HepG2 (cell line): ENCODE measurements at regions not wholly inside any gene's neighbourhood (a gene's known extent, or its start where the extent isn't known, plus 50 kb on each side); places are given as distances from the start of the nearest gene placed in this dataset.

Experiments used
- ATAC-seq: fragments of 200-7000 bp; cut with Tn5 transposase; 3 replicates; pipeline ENCODE4 v1.9.1; 2020; ENCODE audit warnings: mild to moderate bottlenecking, moderate library complexity
- BruUV-seq: library from RNA; stranded (reverse); fragments of 400-500 nt; replicated peaks from 2 replicates; lab custom pipeline; 2021; lab: Mats Ljungman, UMichigan
- CTCF ChIA-PET: fragments of 300-600 bp; formaldehyde crosslinking; extraction: SDS; loops from one replicate; lab custom pipeline; 2021; ENCODE audit warnings: low total read pairs, inconsistent platforms, low intra/inter-chr PET ratio; lab: Yijun Ruan, JAX
- POLR2A ChIA-PET: fragments of 350-600 bp; sonication (Branson Sonifier 250); formaldehyde crosslinking; loops from one replicate; lab custom pipeline; 2020; ENCODE audit warnings: antibody characterized with exemption, inconsistent platforms; lab: Yijun Ruan, JAX
- DNase-seq: peaks from one replicate; pipeline ENCODE4 v3.0.0-alpha.2; 2015; ENCODE audit warnings: low spot score
- FAIRE-seq: peaks from 3 replicates; lab custom pipeline; 2011; peaks lifted over from hg19 to GRCh38; lab: Jason Lieb, UNC
- H2AFZ ChIP-seq: one replicate; pipeline ENCODE4 v1.6.1; 2011; ENCODE audit warnings: low read length, inconsistent platforms
- H3K27ac ChIP-seq: fragments of 300-600 bp; 3 replicates; pipeline ENCODE4 v1.8.0; 2011; ENCODE audit warnings: mixed run types, mild to moderate bottlenecking, mixed read lengths, low read length, inconsistent platforms; ENCODE audit not compliant: insufficient read depth; ENCODE audit errors: extremely low read length
- H3K27me3 ChIP-seq, 2 experiments: fragments of 200-600 bp in 1 of 2; 2 replicates in 1 of 2; 3 replicates in 1 of 2; pipeline versions ENCODE4 v1.6.0 to v1.8.0; 2011; ENCODE audit warnings: low read length in 2 of 2, mild to moderate bottlenecking in 2 of 2, moderate library complexity in 2 of 2, inconsistent platforms in 1 of 2; ENCODE audit not compliant: insufficient read depth in 2 of 2, control insufficient read depth in 1 of 2
- H3K36me3 ChIP-seq, 2 experiments: fragments of 200-600 bp in 1 of 2; replicated peaks in 1 of 2; 2 replicates in 1 of 2; 3 replicates in 1 of 2; pipeline versions ENCODE4 v1.5.1 to v1.8.0; 2011; ENCODE audit warnings: low read length in 2 of 2, inconsistent platforms in 1 of 2; ENCODE audit not compliant: insufficient read depth in 2 of 2, control insufficient read depth in 1 of 2
- H3K4me1 ChIP-seq: 2 replicates; pipeline ENCODE4 v1.5.1; 2012; ENCODE audit warnings: low read length, inconsistent platforms; ENCODE audit not compliant: insufficient read depth
- H3K4me2 ChIP-seq: 2 replicates; pipeline ENCODE4 v1.6.0; 2011; ENCODE audit warnings: low read depth, low read length, inconsistent platforms
- H3K4me3 ChIP-seq, 3 experiments: fragments of 200-600 bp in 1 of 3; sonication (generic), shearing (Covaris generic) in 1 of 3; replicated peaks in 1 of 3; 2 replicates each; pipeline ENCODE4 v1.5.1; 2011 to 2016; ENCODE audit warnings: low read length in 3 of 3, inconsistent platforms in 2 of 3, low read depth in 2 of 3, mild to moderate bottlenecking in 2 of 3, control low read depth in 1 of 3, mixed read lengths in 1 of 3; ENCODE audit not compliant: insufficient read depth in 1 of 3
- H3K79me2 ChIP-seq: one replicate; pipeline ENCODE4 v1.6.1; 2011; ENCODE audit warnings: low read length, inconsistent platforms; ENCODE audit not compliant: insufficient read depth
- H3K9ac ChIP-seq: 2 replicates; pipeline ENCODE4 v1.6.0; 2011; ENCODE audit warnings: mild to moderate bottlenecking, low read depth, low read length, inconsistent platforms; ENCODE audit not compliant: insufficient read depth
- H3K9me3 ChIP-seq: 2 replicates; pipeline ENCODE4 v1.5.1; 2012; ENCODE audit warnings: mild to moderate bottlenecking, low read length
- H4K20me1 ChIP-seq: 2 replicates; pipeline ENCODE4 v1.6.0; 2011; ENCODE audit warnings: inconsistent platforms, mild to moderate bottlenecking, low read length, moderate library complexity; ENCODE audit not compliant: insufficient read depth
- CREM ChIP-seq, 2 experiments: sonication (generic) in 1 of 2; formaldehyde crosslinking in 1 of 2; IDR thresholded peaks; 2 replicates each; pipeline versions ENCODE4 v1.4.0 to v1.6.1; 2016 to 2020; ENCODE audit warnings: antibody characterized with exemption in 1 of 2, mild to moderate bottlenecking in 1 of 2, missing genetic modification reagents in 1 of 2
- PCBP1 ChIP-seq: fragments of 200-400 bp; formaldehyde crosslinking; IDR thresholded peaks from 2 replicates; pipeline ENCODE4 v1.6.1; 2017; ENCODE audit warnings: mild to moderate bottlenecking, low read depth, low read length, borderline replicate concordance
- SMC3 ChIP-seq: IDR thresholded peaks from 2 replicates; pipeline ENCODE4 v1.6.1; 2011; ENCODE audit warnings: low read length, improper control_type of control experiment
- TGIF2 ChIP-seq: IDR thresholded peaks from 2 replicates; pipeline ENCODE4 v1.6.1; 2016; ENCODE audit warnings: control low read depth, missing compliant biosample characterization
- YEATS4 ChIP-seq: sonication (generic); formaldehyde crosslinking; IDR thresholded peaks from 2 replicates; pipeline ENCODE4 v1.4.0; 2020; ENCODE audit warnings: missing genetic modification reagents, borderline replicate concordance
- ZIK1 ChIP-seq: sonication (generic); formaldehyde crosslinking; IDR thresholded peaks from 2 replicates; pipeline ENCODE4 v1.5.0; 2020; ENCODE audit warnings: mild to moderate bottlenecking, low read depth, missing genetic modification reagents, borderline replicate concordance
- ZNF180 ChIP-seq: sonication (generic); formaldehyde crosslinking; IDR thresholded peaks from 2 replicates; pipeline ENCODE4 v1.4.0; 2020; ENCODE audit warnings: low read depth, missing genetic modification reagents, borderline replicate concordance
- ZNF430 ChIP-seq: sonication (generic); formaldehyde crosslinking; IDR thresholded peaks from 2 replicates; pipeline ENCODE4 v1.9.0; 2021; ENCODE audit warnings: mild to moderate bottlenecking, missing genetic modification reagents
- ZNF577 ChIP-seq: sonication (generic); formaldehyde crosslinking; IDR thresholded peaks from 2 replicates; pipeline ENCODE4 v1.4.0; 2020; ENCODE audit warnings: mild to moderate bottlenecking, low read depth, missing genetic modification reagents, borderline replicate concordance
- ZNF777 ChIP-seq: sonication (generic); formaldehyde crosslinking; IDR thresholded peaks from 2 replicates; pipeline ENCODE4 v1.4.0; 2020; ENCODE audit warnings: missing genetic modification reagents
- WGBS: methylation state at CpG from one replicate; pipeline ENCODE4 v1.1.6; 2017; ENCODE audit warnings: low lambda C conversion rate; 5-methylcytosine and 5-hydroxymethylcytosine counted together
- in situ Hi-C: cut with HindIII; loops from 2 replicates; pipeline ENCODE4 v1.10.0; 2017; ENCODE audit warnings: low pct_unique_long_range_greater_than_20kb; ENCODE audit not compliant: extremely low pct_ligation_motif_present
- intact Hi-C: fragments of 100-400 bp; cut with micrococcal nuclease; formaldehyde crosslinking; loops from one replicate; pipeline ENCODE4 v1.10.0; 2022; ENCODE audit not compliant: unreplicated experiment
- TF ChIP-seq, protein P1 (sequence below): sonication (generic); formaldehyde crosslinking; IDR thresholded peaks from 2 replicates; pipeline ENCODE4 v1.4.0; 2020; ENCODE audit warnings: missing genetic modification reagents
- TF ChIP-seq, protein P2 (sequence below): sonication (generic); formaldehyde crosslinking; IDR thresholded peaks from 2 replicates; pipeline ENCODE4 v1.5.0; 2020; ENCODE audit warnings: missing genetic modification reagents, mild to moderate bottlenecking, borderline replicate concordance
- TF ChIP-seq, protein P3 (sequence below): IDR thresholded peaks from 2 replicates; pipeline ENCODE4 v1.6.1; 2016; ENCODE audit warnings: control low read depth
- TF ChIP-seq, protein P4 (sequence below): IDR thresholded peaks from 2 replicates; pipeline ENCODE4 v1.6.1; 2016; ENCODE audit warnings: missing genetic modification reagents, missing compliant biosample characterization
- TF ChIP-seq, protein P5 (sequence below): sonication (generic); formaldehyde crosslinking; IDR thresholded peaks from 2 replicates; pipeline ENCODE4 v1.8.0; 2022; ENCODE audit warnings: mild to moderate bottlenecking, missing genetic modification reagents, borderline replicate concordance

DNA sequence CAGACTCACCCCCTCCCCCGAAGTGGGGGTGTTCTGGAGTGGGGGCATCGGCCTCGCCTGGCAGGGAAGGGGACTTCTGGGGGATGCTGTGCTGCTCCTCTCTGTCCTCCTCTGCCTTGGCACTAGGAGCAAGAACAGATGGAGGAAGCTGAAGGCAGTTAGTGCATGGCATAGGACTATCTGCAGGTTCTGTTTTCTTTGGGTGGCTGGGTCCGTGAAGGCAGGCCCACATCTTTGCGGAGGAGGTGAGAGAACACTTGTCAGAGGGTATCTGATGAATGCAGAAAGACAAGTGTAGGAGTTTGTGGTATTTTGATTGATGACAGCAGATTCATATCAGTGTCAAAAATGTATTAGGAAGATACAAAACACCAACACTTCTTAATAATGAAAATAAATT lies 411.4 kb downstream of the TSN start:
- intact Hi-C loops (no loop called here), in situ Hi-C loops (no loop called here)
- Histone ChIP-seq H3K27me3 (0 out of 5 replicates have a peak, but pooled peaks cover 0 to 7% of the 10 kb centered on the region in 2 experiments), H3K9ac (no peak overlapping the region), H3K36me3 (no peaks in the 10 kb centered on the region), H3K9me3 (no peaks in the 10 kb centered on the region), H3K27ac (no peak overlapping the region), H3K4me2 (no peak overlapping the region), H3K79me2 (no peaks in the 10 kb centered on the region), H2AFZ (no peak overlapping the region), H3K4me1 (no peaks in the 10 kb centered on the region), H3K4me3 (no peak overlapping the region), H4K20me1 (no peaks in the 10 kb centered on the region)
- WGBS, result 14% methylated on average over 5 of the region's 5 CpGs
- TF ChIP-seq PCBP1, result no peak
- TF ChIP-seq ZIK1 (CRISPR knock-in tag), result no peak
- TF ChIP-seq ZNF180 (CRISPR knock-in tag), result no peak
- no peak for TF ChIP-seq TGIF2 (CRISPR knock-in tag)
- TF ChIP-seq, protein P1, sequence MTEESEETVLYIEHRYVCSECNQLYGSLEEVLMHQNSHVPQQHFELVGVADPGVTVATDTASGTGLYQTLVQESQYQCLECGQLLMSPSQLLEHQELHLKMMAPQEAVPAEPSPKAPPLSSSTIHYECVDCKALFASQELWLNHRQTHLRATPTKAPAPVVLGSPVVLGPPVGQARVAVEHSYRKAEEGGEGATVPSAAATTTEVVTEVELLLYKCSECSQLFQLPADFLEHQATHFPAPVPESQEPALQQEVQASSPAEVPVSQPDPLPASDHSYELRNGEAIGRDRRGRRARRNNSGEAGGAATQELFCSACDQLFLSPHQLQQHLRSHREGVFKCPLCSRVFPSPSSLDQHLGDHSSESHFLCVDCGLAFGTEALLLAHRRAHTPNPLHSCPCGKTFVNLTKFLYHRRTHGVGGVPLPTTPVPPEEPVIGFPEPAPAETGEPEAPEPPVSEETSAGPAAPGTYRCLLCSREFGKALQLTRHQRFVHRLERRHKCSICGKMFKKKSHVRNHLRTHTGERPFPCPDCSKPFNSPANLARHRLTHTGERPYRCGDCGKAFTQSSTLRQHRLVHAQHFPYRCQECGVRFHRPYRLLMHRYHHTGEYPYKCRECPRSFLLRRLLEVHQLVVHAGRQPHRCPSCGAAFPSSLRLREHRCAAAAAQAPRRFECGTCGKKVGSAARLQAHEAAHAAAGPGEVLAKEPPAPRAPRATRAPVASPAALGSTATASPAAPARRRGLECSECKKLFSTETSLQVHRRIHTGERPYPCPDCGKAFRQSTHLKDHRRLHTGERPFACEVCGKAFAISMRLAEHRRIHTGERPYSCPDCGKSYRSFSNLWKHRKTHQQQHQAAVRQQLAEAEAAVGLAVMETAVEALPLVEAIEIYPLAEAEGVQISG (CRISPR knock-in tag), result no peak
- TF ChIP-seq, protein P2, sequence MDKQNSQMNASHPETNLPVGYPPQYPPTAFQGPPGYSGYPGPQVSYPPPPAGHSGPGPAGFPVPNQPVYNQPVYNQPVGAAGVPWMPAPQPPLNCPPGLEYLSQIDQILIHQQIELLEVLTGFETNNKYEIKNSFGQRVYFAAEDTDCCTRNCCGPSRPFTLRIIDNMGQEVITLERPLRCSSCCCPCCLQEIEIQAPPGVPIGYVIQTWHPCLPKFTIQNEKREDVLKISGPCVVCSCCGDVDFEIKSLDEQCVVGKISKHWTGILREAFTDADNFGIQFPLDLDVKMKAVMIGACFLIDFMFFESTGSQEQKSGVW, result no peak
- TF ChIP-seq, protein P3, sequence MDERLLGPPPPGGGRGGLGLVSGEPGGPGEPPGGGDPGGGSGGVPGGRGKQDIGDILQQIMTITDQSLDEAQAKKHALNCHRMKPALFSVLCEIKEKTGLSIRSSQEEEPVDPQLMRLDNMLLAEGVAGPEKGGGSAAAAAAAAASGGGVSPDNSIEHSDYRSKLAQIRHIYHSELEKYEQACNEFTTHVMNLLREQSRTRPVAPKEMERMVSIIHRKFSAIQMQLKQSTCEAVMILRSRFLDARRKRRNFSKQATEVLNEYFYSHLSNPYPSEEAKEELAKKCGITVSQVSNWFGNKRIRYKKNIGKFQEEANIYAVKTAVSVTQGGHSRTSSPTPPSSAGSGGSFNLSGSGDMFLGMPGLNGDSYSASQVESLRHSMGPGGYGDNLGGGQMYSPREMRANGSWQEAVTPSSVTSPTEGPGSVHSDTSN, result no peak
- TF ChIP-seq SMC3, result no peak
- TF ChIP-seq YEATS4, result no peak
- TF ChIP-seq, protein P4, sequence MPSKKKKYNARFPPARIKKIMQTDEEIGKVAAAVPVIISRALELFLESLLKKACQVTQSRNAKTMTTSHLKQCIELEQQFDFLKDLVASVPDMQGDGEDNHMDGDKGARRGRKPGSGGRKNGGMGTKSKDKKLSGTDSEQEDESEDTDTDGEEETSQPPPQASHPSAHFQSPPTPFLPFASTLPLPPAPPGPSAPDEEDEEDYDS, result no peak
- TF ChIP-seq, protein P5, sequence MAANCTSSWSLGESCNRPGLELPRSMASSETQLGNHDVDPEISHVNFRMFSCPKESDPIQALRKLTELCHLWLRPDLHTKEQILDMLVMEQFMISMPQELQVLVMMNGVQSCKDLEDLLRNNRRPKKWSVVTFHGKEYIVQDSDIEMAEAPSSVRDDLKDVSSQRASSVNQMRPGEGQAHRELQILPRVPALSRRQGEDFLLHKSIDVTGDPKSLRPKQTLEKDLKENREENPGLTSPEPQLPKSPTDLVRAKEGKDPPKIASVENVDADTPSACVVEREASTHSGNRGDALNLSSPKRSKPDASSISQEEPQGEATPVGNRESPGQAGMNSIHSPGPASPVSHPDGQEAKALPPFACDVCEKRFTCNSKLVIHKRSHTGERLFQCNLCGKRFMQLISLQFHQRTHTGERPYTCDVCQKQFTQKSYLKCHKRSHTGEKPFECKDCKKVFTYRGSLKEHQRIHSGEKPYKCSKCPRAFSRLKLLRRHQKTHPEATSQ (CRISPR knock-in tag), result no peak
- no peak for TF ChIP-seq ZNF777
- no peak for TF ChIP-seq ZNF577 (CRISPR knock-in tag)
- no peak for TF ChIP-seq CREM (IDR thresholded peaks at IDR 0.05)
- no peak for TF ChIP-seq CREM (CRISPR knock-in tag; IDR thresholded peaks at IDR 0.05)
- TF ChIP-seq ZNF430 (CRISPR knock-in tag), result no peak
- ATAC-seq (no peak), FAIRE-seq (no peak), DNase-seq (no peak)
- no TSS peak for BruUV-seq
- CTCF ChIA-PET, result no interaction called here
- POLR2A ChIA-PET, result no interaction called here
